Body of pancreas (tissue), 4 donors: ENCODE measurements at regions not wholly inside any gene's neighbourhood (a gene's known extent, or its start where the extent isn't known, plus 50 kb on each side); places are given as distances from the start of the nearest gene placed in this dataset.

ENCODE experiments used
- ATAC-seq: fragments of 150-250 bp; one replicate; pipeline ENCODE4 v1.9.1; 2016
- DNase-seq, 4 donors: peaks; one replicate each; pipeline ENCODE4 v3.0.0-alpha.2; 2019
- H3K27ac ChIP-seq, 4 donors: fragments of 200-600 bp; sonication (generic); 1 replicate in 3 of 4; 2 replicates in 1 of 4; pipeline versions ENCODE4 v1.5.1 to v1.6.1; 2016 to 2019; ENCODE audit warnings: mild to moderate bottlenecking in 1 of 4, mixed read lengths in 1 of 4, moderate library complexity in 1 of 4
- H3K27me3 ChIP-seq, 2 donors: fragments of 200-600 bp; sonication (generic); one replicate each; pipeline ENCODE4 v1.6.0; 2016; ENCODE audit warnings: mild to moderate bottlenecking in 1 of 2
- H3K36me3 ChIP-seq, 2 donors: fragments of 200-600 bp; sonication (generic); replicated peaks in 1 of 2; 2 replicates each; pipeline ENCODE4 v1.5.1; 2016; ENCODE audit warnings: low read depth in 2 of 2; ENCODE audit not compliant: insufficient read depth in 1 of 2
- H3K4me1 ChIP-seq: fragments of 200-600 bp; sonication (generic); one replicate; pipeline ENCODE4 v1.6.0; 2016
- H3K4me3 ChIP-seq, 2 donors: fragments of 200-600 bp; sonication (generic); 1 replicate in 1 of 2; 2 replicates in 1 of 2; pipeline ENCODE4 v1.5.1; 2016 to 2019
- H3K9me3 ChIP-seq, 3 donors: fragments of 200-600 bp; sonication (generic); 1 replicate in 2 of 3; 2 replicates in 1 of 3; pipeline ENCODE4 v1.5.1; 2016
- CTCF ChIP-seq, 7 experiments: fragments of 450-650 bp in 4 of 7; fragments of 200-600 bp in 3 of 7; sonication (generic) in 3 of 7; IDR thresholded peaks; one replicate each; pipeline ENCODE4 v1.5.1; 2016 to 2019; ENCODE audit warnings: antibody characterized with exemption in 7 of 7
- POLR2A ChIP-seq, 3 donors: fragments of 450-650 bp; IDR thresholded peaks; one replicate each; pipeline ENCODE4 v1.6.1; 2016; ENCODE audit warnings: antibody characterized with exemption in 3 of 3, mild to moderate bottlenecking in 2 of 3
- WGBS, 2 donors: methylation state at CpG; one replicate each; pipeline ENCODE4 v1.1.5; 2017; 5-methylcytosine and 5-hydroxymethylcytosine counted together
- intact Hi-C: fragments of 100-400 bp; cut with DNase I; formaldehyde crosslinking; loops from one replicate; pipeline ENCODE4 v1.15.1; 2023

DNA sequence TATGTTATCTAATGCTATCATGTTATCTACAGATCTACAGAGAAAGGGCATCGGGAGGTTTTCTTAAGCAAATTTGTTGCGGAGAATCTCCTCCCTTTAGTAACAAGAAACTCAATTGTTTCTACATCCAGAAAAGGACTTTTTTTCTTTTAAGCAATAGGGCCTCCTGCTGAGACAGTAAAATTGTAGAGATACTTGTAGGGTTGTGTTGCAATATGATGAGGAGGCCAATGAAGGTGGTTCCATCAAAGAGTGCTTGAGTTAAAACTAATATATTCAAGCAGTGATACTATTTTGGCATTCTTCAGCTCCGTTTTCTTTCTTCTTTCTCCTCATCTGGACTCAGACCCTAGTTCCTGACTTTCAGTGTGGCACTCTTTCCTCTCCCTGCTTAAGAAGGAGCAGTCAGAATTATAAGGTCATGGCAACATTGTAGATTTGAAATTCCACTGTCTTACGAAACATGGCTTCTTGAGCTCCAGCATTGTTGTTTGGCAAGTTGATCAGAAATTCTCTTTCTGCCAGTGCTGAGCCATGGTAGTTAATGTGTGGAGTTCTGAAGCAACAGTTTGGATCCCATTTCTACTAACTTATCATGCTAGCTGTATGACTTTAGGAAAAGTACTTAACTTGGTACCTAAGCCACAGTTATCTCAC, 202.0 kb upstream of the SLC14A2 start:
- ATAC-seq, result no peak
- intact Hi-C loops, result no loop called here

DNA sequence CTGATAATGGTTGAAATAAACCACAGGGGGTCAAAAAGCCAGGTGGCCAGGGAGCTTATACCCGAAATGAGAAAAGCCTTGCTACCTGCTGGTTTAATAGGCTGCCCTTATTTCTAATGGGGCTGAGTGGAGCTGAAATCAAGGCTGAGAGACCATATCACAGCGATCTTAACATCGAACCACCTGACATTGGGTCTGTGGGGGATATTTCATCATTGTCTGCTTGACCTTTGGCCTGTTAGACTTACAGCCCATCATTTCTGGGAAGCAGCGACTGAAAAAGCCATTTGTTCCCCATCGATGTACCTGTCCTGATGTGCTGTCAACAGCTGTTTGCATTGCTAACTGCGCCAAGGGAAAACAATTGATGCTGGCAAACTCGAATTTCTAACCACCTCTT, 199.7 kb upstream of the SLC14A2 start:
- no peaks in the 10 kb centered on the region for H3K4me1 ChIP-seq
- H3K4me3 ChIP-seq, result no peak overlapping the region
- WGBS, 2 donors, result 44 to 51% methylated on average over 7 of the region's 7 CpGs
- no peak overlapping the region for H3K27ac ChIP-seq
- ATAC-seq (no peak), DNase-seq (peak in 1 of 4 donors; percentile 3)
- intact Hi-C loops, result no loop called here
- H3K27me3 ChIP-seq, result no peaks in the 10 kb centered on the region
- TF ChIP-seq CTCF (IDR thresholded peaks at IDR 0.05), result no peak
- TF ChIP-seq POLR2A (IDR thresholded peaks at IDR 0.05), result no peak
- no peaks in the 10 kb centered on the region for H3K9me3 ChIP-seq
- no peaks in the 10 kb centered on the region for H3K36me3 ChIP-seq

More for the DNA sequence above, 202.0 kb upstream of the SLC14A2 start:
- Histone ChIP-seq H3K27me3 (no peaks in the 10 kb centered on the region), H3K4me1 (no peaks in the 10 kb centered on the region), H3K27ac (no peak overlapping the region), H3K36me3 (no peaks in the 10 kb centered on the region), H3K4me3 (no peak overlapping the region), H3K9me3 (no peaks in the 10 kb centered on the region)
- no peak for TF ChIP-seq POLR2A (IDR thresholded peaks at IDR 0.05)
- no peak for TF ChIP-seq CTCF (IDR thresholded peaks at IDR 0.05)
- WGBS, 2 donors, result 82 to 83% methylated on average over 4 of the region's 4 CpGs
- no peak for DNase-seq

GRCh38 chr18:45416168-45416567, 199.1 kb upstream of the SLC14A2 start:
- no peak overlapping the region for H3K27ac ChIP-seq
- DNase-seq (peak in 3 of 4 donors; percentile 19 to 59 (median 30)), ATAC-seq (peak; percentile 56)

DNA sequence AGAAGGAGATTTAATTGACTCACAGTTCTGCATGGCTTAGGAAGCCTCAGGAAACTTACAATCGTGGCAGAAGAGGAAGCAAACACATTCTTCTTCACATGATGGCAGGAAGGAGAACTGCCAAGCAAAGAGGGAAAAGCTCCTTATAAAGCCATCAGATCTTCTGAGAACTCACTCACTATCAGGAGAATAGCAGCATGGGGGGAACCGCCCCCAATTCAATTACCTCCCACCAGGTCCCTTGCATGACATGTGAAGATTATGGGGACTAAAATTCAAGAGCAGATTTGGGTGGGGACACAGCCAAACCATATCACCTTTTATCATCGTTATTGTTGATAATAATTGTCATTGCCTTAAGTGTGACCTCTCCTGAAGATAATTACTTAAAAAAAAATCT, 197.9 kb upstream of the SLC14A2 start:
- Histone ChIP-seq H3K27me3 (no peaks in the 10 kb centered on the region), H3K4me3 (no peak overlapping the region), H3K36me3 (no peaks in the 10 kb centered on the region), H3K9me3 (no peaks in the 10 kb centered on the region), H3K4me1 (no peaks in the 10 kb centered on the region), H3K27ac (no peak overlapping the region)
- no peak for ATAC-seq
- 33 to 42% methylated on average over 3 of the region's 3 CpGs for WGBS, 2 donors
- no peak for DNase-seq
- intact Hi-C loops, result no loop called here
- no peak for TF ChIP-seq CTCF (IDR thresholded peaks at IDR 0.05)
- TF ChIP-seq POLR2A (IDR thresholded peaks at IDR 0.05), result no peak

More at GRCh38 chr18:45416168-45416567, 199.1 kb upstream of the SLC14A2 start:
- intact Hi-C loops, result no loop called here
- no peaks in the 10 kb centered on the region for H3K27me3 ChIP-seq
- no peaks in the 10 kb centered on the region for H3K4me1 ChIP-seq
- H3K36me3 ChIP-seq, result no peaks in the 10 kb centered on the region
- H3K4me3 ChIP-seq, result no peak overlapping the region
- TF ChIP-seq CTCF (IDR thresholded peaks at IDR 0.05), result no peak
- no peak for TF ChIP-seq POLR2A (IDR thresholded peaks at IDR 0.05)
- no peaks in the 10 kb centered on the region for H3K9me3 ChIP-seq
- 32 to 36% methylated on average over 5 of the region's 5 CpGs for WGBS, 2 donors

DNA sequence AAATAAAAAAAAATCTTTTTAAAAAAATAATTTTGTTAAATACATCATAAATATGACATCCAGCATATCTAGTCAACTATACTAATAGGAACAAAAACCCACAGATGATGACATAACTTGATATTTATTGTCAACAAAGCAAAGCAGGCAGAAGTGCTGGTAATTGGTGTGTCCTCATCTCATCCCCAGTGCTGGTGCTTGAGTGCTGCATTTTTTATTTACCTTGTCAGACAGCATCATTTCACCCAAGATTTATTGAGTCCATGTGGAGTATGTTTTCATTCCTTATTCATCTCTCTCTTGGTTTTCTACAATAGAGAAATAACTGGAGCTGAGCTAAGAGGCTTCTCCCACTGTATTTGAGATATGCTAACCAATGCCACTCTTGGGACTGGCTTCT, 191.6 kb upstream of the SLC14A2 start:
- TF ChIP-seq POLR2A (IDR thresholded peaks at IDR 0.05) (no peak), CTCF (IDR thresholded peaks at IDR 0.05) (no peak)
- intact Hi-C loops, result no loop called here
- Histone ChIP-seq H3K27ac (no peak overlapping the region), H3K36me3 (no peaks in the 10 kb centered on the region), H3K4me1 (no peaks in the 10 kb centered on the region), H3K27me3 (no peaks in the 10 kb centered on the region), H3K9me3 (no peaks in the 10 kb centered on the region), H3K4me3 (no peak overlapping the region)
- no peak for DNase-seq
- no peak for ATAC-seq
